ENCODE measurements at regions not wholly inside any gene's neighbourhood (a gene's known extent, or its start where the extent isn't known, plus 50 kb on each side); places are given as distances from the start of the nearest gene placed in this dataset.
"Not testable (repeated sequence)": the region's sequence is repeated elsewhere in the genome, so short reads cannot be mapped to it uniquely, and the experiment has no call there.

DNA sequence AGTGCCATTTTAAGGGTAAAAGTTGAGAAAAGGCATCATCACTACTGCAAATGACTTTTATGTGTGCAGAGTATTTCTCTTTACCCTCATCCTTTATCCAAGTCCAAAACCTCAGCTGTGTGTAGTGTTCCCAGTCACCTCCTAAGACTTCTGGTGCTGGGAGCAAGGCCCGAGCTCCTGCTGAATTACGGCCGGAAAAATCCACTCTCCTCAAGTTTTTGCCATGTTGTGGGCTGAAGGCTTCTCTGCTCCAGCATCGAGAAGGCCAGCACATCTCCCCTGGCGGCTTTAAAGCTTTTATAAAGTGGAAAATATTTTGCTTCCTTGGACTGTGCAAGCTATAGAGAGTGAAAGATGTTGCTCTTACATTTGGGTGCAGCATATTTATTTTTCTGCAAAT, 153.2 kb upstream of the THBS2 start:
- CTCF ChIA-PET, result no interaction called here
- no peak overlapping the region for H3K4me3 Mint-ChIP-seq
- H3K4me1 Mint-ChIP-seq, result no peaks in the 10 kb centered on the region
- no peaks in the 10 kb centered on the region for H3K36me3 Mint-ChIP-seq
- no peaks in the 10 kb centered on the region for H3K9me3 Mint-ChIP-seq
- H3K27me3 Mint-ChIP-seq, result peaks cover 3% of the 10 kb centered on the region
- DNase-seq, result no peak
- no peak overlapping the region for H3K27ac Mint-ChIP-seq

DNA sequence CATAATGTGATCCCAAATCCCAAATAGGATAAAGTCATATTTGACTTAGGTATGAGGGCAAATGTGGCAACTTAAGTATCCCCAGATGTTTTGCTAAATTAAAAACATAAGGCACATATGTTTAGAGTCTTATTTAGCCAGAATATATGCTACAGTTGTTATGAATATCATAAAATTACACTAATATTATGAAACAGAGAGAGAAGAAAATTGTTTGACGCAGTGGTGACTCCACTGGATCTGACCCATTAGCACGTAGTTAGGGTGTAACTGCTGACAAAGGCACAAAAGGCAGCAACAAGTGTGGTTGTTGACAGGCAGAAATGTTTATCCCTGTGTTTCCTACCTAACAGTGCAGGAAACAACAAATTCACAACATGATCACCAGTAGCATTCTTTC, 152.4 kb upstream of the THBS2 start:
- no peaks in the 10 kb centered on the region for H3K36me3 Mint-ChIP-seq
- no peak overlapping the region for H3K4me3 Mint-ChIP-seq
- H3K27me3 Mint-ChIP-seq, result peaks cover 3% of the 10 kb centered on the region
- H3K27ac Mint-ChIP-seq, result no peak overlapping the region
- CTCF ChIA-PET, result no interaction called here
- H3K9me3 Mint-ChIP-seq, result no peaks in the 10 kb centered on the region
- no peaks in the 10 kb centered on the region for H3K4me1 Mint-ChIP-seq
- no peak for DNase-seq

DNA sequence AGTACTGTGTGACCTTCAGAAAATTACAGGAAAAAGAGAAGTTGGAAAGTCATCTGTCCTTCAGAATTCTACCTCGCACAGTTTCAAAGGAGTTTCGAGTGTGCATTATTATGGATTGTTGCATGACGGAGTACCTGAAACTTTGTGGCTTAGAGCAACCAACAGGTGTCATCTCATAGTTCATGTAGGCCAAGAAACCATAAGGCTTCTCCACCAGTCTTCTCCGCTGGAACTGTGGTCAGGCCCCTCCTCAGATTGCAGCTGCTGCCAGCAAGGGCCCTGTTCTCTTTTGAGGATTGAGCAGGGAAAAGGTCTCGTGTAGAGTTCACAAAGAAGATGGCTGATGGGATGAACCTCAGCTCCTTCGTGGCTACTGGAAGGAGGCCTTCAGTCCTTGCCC, 151.2 kb upstream of the THBS2 start:
- CTCF ChIA-PET, result no interaction called here
- DNase-seq, result no peak
- Mint-ChIP-seq H3K4me1 (no peaks in the 10 kb centered on the region), H3K9me3 (no peaks in the 10 kb centered on the region), H3K27ac (no peak overlapping the region), H3K27me3 (peaks cover 3% of the 10 kb centered on the region), H3K4me3 (no peak overlapping the region), H3K36me3 (no peaks in the 10 kb centered on the region)

DNA sequence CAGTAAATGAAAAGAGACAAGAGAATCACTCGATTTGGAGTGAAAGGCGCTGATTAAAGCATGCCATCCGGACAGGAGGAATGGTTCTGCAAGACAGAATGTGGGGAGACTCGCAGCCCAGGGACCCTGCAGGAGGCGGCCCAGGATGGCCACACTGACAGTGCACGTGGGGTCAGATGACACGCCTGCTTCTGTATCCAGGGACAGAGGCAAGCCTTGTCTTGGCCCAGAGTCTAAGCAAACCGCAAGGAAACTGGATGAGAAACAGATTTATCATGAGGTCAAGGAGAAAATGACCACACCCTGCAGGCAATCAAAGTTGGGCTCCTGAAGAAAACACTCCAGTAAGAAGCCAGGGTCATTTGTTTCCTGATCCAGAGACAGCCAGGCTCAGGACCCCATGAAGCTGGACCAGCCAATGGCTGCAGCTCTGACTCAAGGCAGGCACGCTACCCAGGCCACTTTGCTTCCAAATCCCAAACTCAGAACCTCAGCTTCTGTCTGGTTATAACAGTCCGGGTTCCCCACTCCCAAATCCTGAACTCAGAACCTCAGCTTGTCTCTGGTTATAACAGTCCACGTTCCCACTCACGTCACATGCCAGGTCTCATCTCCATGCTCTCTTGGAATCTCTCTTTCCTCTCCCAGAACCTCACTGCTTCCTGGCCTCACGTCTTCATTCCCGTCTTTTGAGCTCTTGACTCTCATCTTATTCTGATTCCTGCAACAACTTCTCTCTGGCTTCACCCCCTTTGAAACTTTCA, 144.9 kb upstream of the THBS2 start:
- Mint-ChIP-seq H3K4me3 (no peak overlapping the region), H3K36me3 (no peaks in the 10 kb centered on the region), H3K27ac (no peak overlapping the region), H3K9me3 (no peaks in the 10 kb centered on the region), H3K27me3 (peaks cover 3% of the 10 kb centered on the region), H3K4me1 (no peaks in the 10 kb centered on the region)
- no peak for DNase-seq
- CTCF ChIA-PET, result no interaction called here

DNA sequence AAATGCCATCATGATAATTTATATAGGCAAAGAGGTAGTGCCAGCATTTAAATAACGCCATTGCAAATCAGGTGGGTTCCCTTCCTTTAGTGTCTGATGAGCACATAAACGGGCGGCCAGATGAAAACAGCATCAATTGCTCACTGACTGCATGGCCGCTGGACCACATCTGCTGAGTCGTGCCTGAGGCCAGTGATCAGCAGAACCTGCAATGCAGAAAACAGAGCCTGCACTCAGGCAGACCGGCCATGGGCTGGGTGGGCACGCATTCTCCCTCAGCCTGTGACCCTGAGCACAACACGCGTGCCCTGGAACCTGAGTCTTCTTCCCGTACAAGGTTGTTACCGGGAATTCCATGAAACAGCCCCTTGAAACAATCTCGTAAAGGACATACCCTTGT, 144.0 kb upstream of the THBS2 start:
- CTCF ChIA-PET, result no interaction called here
- Mint-ChIP-seq H3K36me3 (no peaks in the 10 kb centered on the region), H3K27ac (no peak overlapping the region), H3K9me3 (no peaks in the 10 kb centered on the region), H3K27me3 (peaks cover 3% of the 10 kb centered on the region), H3K4me3 (no peak overlapping the region), H3K4me1 (no peaks in the 10 kb centered on the region)
- no peak for DNase-seq

DNA sequence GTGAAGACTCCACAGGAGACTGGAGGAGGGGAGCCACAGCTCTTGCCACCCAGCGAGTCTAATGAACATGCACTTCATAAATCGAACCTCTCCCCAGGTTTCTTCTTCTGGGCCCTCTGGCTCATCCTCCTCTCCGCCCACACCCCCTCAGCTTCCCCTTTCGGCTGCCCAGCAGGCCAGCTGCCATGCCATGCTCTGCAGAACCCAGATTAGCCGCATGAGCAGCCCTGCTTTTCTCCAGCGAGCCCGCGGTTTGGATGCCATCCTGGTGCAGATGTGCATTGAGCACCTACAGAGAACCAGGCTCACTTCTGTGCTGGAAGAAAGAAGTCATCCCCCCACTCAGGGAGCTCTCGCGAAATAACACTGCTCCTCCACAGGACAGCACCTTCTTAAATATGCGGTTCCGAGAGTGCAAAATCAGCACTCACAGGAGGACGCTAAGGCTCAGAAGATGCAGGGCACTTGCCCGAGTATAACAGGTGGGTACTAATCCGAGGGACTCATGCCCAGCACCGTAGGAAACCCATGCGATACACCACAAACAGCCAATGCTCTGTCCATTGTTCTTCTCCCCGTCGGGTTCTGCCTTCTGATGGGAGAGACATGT, 143.0 kb upstream of the THBS2 start:
- no peaks in the 10 kb centered on the region for H3K4me1 Mint-ChIP-seq
- H3K27ac Mint-ChIP-seq, result no peak overlapping the region
- no peak for DNase-seq
- H3K9me3 Mint-ChIP-seq, result peaks cover 1% of the 10 kb centered on the region
- H3K4me3 Mint-ChIP-seq, result no peak overlapping the region
- CTCF ChIA-PET, result no interaction called here
- no peaks in the 10 kb centered on the region for H3K36me3 Mint-ChIP-seq
- H3K27me3 Mint-ChIP-seq, result peaks cover 3% of the 10 kb centered on the region

DNA sequence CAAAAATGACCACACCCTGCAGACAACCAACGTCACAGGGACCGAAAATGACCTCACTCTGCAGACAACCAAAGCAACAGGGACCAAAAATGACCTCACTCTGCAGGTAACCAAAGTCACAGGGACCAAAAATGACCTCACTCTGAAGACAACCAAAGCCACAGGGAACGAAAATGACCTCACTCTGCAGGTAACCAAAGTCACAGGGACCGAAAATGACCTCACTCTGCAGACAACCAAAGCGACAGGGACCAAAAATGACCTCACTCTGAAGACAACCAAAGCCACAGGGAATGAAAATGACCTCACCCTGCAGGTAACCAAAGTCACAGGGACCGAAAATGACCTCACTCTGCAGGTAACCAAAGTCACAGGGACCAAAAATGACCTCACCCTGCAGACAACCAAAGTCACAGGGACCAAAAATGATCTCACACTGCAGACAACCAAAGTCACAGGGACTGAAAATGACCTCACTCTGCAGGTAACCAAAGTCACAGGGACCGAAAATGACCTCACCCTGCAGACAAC, 142.4 kb upstream of the THBS2 start:
- H3K27me3 Mint-ChIP-seq, H3K4me3 Mint-ChIP-seq, CTCF ChIA-PET, DNase-seq, H3K36me3 Mint-ChIP-seq, H3K4me1 Mint-ChIP-seq, H3K9me3 Mint-ChIP-seq, H3K27ac Mint-ChIP-seq: not testable (repeated sequence)

DNA sequence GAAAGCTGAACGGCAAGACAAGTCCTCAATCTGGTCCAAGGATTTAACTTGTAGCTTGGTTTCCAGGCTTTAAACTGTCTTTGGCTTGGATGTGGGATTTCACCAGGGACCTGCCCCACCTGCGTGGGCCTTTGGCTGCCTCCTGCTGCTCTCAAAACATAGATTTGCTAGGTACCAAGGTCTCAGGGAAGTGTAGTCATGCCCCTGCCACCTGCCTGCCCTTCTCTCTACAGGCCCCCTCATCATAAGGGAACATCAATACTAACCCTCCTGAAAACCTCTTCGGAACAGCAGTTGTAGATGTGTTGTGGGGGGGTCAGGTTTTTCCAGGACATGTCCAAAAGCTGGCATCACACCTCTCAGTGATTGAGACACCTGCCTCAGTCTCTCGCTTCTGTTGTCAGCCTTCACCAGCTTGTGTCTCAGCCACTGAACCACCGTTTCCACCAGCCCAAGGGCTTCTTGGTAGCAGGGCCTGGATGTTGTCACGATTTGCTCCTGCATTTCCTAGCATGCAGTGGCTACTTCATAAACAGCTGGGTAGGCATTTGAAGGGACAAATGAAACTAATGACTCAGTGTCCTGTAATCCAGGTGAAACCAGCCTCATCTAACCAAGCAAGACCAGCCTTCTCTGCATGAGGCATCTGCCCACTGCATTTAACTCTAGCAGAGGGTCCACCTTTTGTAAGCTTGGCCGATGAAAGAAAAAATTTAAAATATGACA, 141.6 kb upstream of the THBS2 start:
- peaks cover 3% of the 10 kb centered on the region for H3K27me3 Mint-ChIP-seq

DNA sequence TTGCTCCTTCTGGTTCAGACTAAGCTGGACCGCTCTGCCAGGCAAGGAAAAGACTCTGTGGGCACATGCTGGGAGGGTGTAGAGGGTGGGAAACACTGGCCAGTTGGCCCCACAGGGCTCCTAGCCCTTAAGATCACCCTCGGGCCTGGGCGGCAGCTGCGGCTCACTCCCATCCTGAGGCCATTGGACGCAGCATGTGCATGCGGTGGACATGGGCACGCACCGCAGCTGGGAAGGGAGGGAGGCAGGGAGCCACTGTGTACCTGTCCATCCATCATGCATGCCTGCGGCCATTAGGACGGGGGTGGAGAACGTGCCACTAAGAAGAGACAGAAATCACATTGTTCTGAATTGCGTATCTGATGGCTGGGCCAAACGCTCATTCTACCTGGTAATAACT, 140.1 kb upstream of the THBS2 start:
- Mint-ChIP-seq H3K4me3 (no peak overlapping the region), H3K27ac (no peak overlapping the region), H3K4me1 (no peaks in the 10 kb centered on the region), H3K9me3 (peaks cover 9% of the 10 kb centered on the region), H3K36me3 (no peaks in the 10 kb centered on the region), H3K27me3 (peaks cover 2% of the 10 kb centered on the region)
- CTCF ChIA-PET, result no interaction called here
- DNase-seq, result no peak

More for the DNA sequence above, 141.6 kb upstream of the THBS2 start:
- Mint-ChIP-seq H3K36me3 (no peaks in the 10 kb centered on the region), H3K27ac (no peak overlapping the region), H3K9me3 (peaks cover 1% of the 10 kb centered on the region), H3K4me3 (no peak overlapping the region), H3K4me1 (no peaks in the 10 kb centered on the region)
- DNase-seq, result no peak
- CTCF ChIA-PET, result no interaction called here

DNA sequence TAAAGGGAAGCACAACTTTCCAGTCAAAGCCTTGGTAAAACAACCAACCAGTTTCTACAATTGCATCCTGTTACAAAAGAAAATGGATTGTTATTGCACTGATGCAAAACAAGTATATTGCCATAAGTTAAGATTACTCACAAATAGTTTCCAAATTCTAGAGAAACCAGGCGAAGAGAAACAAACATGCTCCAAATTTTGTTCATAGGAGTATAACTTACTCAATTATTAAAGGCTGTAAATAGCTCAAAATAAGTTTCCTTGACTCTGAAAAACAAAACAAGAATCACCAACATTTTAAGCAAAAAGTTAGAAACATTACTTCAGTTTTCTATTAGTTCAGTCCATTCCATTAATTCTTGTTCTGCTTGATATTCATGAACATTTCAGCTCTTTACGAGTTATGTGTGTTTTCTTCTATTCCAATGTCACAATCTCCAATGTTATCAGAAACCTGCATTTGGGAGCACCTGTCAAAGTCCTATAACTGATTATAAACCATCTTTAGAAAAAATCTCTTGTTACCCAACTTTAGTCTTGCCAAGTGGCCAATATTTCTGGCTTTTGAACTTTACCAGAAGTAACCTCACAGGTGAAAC, 137.9 kb upstream of the THBS2 start:
- Mint-ChIP-seq H3K27ac (no peak overlapping the region), H3K4me3 (no peak overlapping the region), H3K36me3 (no peaks in the 10 kb centered on the region), H3K27me3 (no peaks in the 10 kb centered on the region), H3K4me1 (no peaks in the 10 kb centered on the region), H3K9me3 (peaks cover 16% of the 10 kb centered on the region)
- CTCF ChIA-PET, result no interaction called here
- DNase-seq, result no peak

DNA sequence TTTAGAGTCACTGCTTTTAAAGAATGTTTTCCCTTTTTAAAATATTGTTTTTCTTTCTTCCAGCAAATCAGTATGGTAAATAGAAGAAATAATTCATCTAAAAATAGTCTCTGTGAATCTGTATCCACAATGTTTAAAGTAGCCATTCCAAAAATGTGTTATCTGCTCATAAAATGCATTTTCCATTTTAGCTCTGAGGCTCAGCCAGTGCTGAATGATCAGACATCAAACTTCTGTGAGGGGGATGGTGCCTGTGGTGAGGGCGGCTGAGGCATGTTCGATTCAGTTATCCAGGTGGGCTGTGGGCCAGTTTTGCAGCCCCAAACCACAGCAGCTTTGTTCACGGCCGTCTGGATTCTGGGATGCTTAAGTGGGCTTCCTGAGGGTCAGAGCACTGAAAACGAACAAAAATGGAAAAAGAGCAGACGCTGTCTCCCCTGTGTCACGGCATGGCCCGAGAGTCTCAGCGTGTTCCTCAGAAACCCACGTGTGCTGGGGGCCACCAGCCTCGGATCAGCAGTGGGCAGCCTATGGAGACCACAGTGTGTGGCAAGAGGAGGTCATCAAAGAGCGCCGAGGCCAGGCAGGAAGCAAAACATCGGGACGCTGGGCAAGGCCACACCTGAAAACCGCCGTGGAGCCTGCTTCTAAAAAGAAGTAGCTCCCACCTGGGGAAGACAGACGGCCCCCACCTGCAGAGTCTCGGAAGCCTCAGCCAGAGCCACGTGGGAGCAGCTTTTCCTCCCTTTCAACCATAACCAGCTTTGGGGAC, 134.9 kb upstream of the THBS2 start:
- Mint-ChIP-seq H3K27me3 (no peaks in the 10 kb centered on the region), H3K27ac (no peak overlapping the region), H3K4me3 (no peak overlapping the region), H3K4me1 (no peaks in the 10 kb centered on the region), H3K9me3 (peaks cover 19% of the 10 kb centered on the region), H3K36me3 (no peaks in the 10 kb centered on the region)
- CTCF ChIA-PET, result no interaction called here
- no peak for DNase-seq

DNA sequence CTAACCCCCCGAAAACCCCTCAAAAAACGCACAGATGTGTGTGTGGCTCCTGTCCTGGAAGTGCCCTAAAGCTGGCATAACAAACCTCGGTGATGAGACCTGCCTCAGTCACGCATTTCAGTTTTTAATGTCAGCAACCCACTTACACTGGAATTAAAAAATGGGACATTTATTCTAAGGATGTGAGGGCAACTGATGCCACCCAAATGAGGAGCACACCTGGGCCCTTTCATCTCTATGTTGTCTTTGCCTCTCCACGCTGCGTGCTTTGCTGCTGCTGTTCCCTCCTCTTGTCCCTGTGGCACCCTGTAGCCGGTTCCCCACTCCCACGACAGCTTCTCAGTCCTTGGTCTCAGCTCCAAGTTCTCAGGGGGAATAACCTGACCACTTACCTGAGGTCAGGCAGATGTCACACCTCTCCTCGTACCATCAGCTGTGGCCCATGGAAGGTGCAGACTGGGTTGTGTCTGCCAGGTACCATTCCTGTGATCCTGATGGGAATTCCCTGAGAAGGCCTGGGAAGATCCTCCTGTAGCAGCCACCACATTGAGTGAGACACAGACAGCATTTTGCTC, 134.2 kb upstream of the THBS2 start:
- Mint-ChIP-seq H3K27me3 (no peaks in the 10 kb centered on the region), H3K9me3 (peaks cover 21% of the 10 kb centered on the region), H3K27ac (no peak overlapping the region), H3K4me3 (no peak overlapping the region), H3K36me3 (no peaks in the 10 kb centered on the region), H3K4me1 (no peaks in the 10 kb centered on the region)
- DNase-seq, result no peak
- CTCF ChIA-PET, result no interaction called here

DNA sequence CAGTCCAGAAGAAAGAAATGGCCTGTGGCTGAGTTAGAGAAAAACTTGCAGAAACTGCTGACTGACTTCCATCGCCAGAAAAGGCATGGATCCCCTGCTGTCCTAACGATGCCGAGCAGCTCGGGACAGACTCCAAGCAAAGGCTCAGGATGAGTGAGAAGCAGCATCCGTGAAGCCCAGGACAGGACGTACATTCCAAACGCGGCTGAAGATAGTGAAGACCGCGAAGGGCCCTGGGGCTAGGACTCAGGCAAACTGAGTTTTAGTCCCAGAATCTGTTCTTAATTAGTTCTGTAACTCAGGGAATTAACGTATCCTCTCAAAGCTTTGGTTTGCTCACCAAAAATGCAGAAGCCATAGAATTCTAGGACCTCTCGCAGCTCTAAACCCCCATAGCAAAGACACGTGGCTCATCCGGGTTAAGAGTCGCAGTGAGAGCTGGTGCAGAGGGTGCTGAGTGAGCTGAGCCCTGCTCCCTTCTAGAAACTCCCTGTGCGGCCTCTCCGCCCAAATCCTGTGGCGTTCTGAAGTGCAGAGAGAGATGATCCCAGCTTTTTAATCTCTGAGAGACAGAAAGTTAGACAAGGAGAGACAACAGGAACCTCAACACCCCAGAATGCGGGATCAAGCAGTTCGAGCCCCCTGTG, 132.9 kb upstream of the THBS2 start:
- Mint-ChIP-seq H3K9me3 (peaks cover 23% of the 10 kb centered on the region), H3K27me3 (no peaks in the 10 kb centered on the region), H3K4me1 (no peaks in the 10 kb centered on the region), H3K27ac (no peak overlapping the region), H3K4me3 (no peak overlapping the region), H3K36me3 (no peaks in the 10 kb centered on the region)
- CTCF ChIA-PET, result no interaction called here
- no peak for DNase-seq

All from activated naive CD4-positive, alpha-beta T cell treated with anti-CD3 and anti-CD28 coated beads, Interleukin-2, amount 10 ng/mL, durations not matched to agents 7 days and 5 days (primary cell).